ENCODE measurements at regions not wholly inside any gene's neighbourhood (a gene's known extent, or its start where the extent isn't known, plus 50 kb on each side); places are given as distances from the start of the nearest gene placed in this dataset.

DNA sequence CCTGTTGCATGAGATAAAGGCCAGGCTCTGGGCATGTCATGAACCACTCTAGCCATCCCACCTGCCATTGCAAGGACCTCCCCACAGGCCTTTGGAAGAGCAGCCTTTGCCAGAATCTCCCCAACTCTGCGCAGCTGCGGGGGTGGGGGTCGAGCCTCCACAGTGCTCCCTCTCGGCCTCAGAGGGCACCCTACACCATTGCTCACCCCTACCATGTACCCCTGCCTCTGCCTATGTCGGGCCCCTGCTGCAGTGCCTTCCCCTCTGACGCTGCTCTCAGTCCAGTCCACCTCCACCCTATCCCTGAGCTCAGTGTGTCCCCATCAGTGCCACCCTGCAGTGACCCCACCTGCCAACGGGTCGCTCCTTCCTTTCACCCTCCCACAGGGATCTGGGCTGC is 679.7 kb upstream of the RAB6C start:
- POLR2A ChIA-PET = no interaction called here
- FAIRE-seq = no peak
- BruUV-seq (replicated peaks) = no TSS peak
- no peak for TF ChIP-seq HNRNPK (IDR thresholded peaks at IDR 0.05; ENCODE audit: low read depth, low read length, poor library complexity, severe bottlenecking)
- TF ChIP-seq, protein P1, sequence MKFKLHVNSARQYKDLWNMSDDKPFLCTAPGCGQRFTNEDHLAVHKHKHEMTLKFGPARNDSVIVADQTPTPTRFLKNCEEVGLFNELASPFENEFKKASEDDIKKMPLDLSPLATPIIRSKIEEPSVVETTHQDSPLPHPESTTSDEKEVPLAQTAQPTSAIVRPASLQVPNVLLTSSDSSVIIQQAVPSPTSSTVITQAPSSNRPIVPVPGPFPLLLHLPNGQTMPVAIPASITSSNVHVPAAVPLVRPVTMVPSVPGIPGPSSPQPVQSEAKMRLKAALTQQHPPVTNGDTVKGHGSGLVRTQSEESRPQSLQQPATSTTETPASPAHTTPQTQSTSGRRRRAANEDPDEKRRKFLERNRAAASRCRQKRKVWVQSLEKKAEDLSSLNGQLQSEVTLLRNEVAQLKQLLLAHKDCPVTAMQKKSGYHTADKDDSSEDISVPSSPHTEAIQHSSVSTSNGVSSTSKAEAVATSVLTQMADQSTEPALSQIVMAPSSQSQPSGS (CRISPR knock-in tag; IDR thresholded peaks at IDR 0.05) = no peak
- no peak for TF ChIP-seq ZSCAN9 (CRISPR knock-in tag; IDR thresholded peaks at IDR 0.05; ENCODE audit: borderline replicate concordance)
- TF ChIP-seq NFIB (CRISPR knock-in tag; IDR thresholded peaks at IDR 0.05; ENCODE audit: borderline replicate concordance) = no peak
- TF ChIP-seq ZFP36L2 (CRISPR knock-in tag; IDR thresholded peaks at IDR 0.05) = no peak
- TF ChIP-seq, protein P2, sequence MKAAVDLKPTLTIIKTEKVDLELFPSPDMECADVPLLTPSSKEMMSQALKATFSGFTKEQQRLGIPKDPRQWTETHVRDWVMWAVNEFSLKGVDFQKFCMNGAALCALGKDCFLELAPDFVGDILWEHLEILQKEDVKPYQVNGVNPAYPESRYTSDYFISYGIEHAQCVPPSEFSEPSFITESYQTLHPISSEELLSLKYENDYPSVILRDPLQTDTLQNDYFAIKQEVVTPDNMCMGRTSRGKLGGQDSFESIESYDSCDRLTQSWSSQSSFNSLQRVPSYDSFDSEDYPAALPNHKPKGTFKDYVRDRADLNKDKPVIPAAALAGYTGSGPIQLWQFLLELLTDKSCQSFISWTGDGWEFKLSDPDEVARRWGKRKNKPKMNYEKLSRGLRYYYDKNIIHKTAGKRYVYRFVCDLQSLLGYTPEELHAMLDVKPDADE (CRISPR knock-in tag; IDR thresholded peaks at IDR 0.05) = no peak
- TF ChIP-seq, protein P3, sequence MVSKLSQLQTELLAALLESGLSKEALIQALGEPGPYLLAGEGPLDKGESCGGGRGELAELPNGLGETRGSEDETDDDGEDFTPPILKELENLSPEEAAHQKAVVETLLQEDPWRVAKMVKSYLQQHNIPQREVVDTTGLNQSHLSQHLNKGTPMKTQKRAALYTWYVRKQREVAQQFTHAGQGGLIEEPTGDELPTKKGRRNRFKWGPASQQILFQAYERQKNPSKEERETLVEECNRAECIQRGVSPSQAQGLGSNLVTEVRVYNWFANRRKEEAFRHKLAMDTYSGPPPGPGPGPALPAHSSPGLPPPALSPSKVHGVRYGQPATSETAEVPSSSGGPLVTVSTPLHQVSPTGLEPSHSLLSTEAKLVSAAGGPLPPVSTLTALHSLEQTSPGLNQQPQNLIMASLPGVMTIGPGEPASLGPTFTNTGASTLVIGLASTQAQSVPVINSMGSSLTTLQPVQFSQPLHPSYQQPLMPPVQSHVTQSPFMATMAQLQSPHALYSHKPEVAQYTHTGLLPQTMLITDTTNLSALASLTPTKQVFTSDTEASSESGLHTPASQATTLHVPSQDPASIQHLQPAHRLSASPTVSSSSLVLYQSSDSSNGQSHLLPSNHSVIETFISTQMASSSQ (IDR thresholded peaks at IDR 0.05; ENCODE audit: low read depth) = no peak
- TF ChIP-seq, protein P3 (CRISPR knock-in tag; IDR thresholded peaks at IDR 0.05; ENCODE audit: borderline replicate concordance) = no peak
- TF ChIP-seq, protein P4, sequence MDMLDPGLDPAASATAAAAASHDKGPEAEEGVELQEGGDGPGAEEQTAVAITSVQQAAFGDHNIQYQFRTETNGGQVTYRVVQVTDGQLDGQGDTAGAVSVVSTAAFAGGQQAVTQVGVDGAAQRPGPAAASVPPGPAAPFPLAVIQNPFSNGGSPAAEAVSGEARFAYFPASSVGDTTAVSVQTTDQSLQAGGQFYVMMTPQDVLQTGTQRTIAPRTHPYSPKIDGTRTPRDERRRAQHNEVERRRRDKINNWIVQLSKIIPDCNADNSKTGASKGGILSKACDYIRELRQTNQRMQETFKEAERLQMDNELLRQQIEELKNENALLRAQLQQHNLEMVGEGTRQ (IDR thresholded peaks at IDR 0.05; ENCODE audit: low read depth, low read length) = no peak
- TF ChIP-seq, protein P4 (CRISPR knock-in tag; IDR thresholded peaks at IDR 0.05; ENCODE audit: borderline replicate concordance) = no peak
- no peak for TF ChIP-seq SNAI1 (CRISPR knock-in tag; IDR thresholded peaks at IDR 0.05; ENCODE audit: borderline replicate concordance)
- TF ChIP-seq, protein P5, sequence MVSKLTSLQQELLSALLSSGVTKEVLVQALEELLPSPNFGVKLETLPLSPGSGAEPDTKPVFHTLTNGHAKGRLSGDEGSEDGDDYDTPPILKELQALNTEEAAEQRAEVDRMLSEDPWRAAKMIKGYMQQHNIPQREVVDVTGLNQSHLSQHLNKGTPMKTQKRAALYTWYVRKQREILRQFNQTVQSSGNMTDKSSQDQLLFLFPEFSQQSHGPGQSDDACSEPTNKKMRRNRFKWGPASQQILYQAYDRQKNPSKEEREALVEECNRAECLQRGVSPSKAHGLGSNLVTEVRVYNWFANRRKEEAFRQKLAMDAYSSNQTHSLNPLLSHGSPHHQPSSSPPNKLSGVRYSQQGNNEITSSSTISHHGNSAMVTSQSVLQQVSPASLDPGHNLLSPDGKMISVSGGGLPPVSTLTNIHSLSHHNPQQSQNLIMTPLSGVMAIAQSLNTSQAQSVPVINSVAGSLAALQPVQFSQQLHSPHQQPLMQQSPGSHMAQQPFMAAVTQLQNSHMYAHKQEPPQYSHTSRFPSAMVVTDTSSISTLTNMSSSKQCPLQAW (CRISPR knock-in tag; IDR thresholded peaks at IDR 0.05) = no peak
- no peak for TF ChIP-seq MAFK (conservative IDR thresholded peaks at IDR 0.05 in 1 of 2, IDR thresholded peaks at IDR 0.05 in 1 of 2; ENCODE audit: low read length in 2 of 2)
- no peak for TF ChIP-seq MXD4 (CRISPR knock-in tag; IDR thresholded peaks at IDR 0.05)
- TF ChIP-seq PHF5A (CRISPR knock-in tag; IDR thresholded peaks at IDR 0.05; ENCODE audit: low read depth, unreplicated experiment) = no peak

More for the DNA sequence above, 679.7 kb upstream of the RAB6C start:
- peaks cover 3 to 36% of the 10 kb centered on the region in 2 experiments; a peak in 2 of 5 replicates for H3K27me3 ChIP-seq (ENCODE audit: control insufficient read depth in 1 of 2, insufficient read depth in 2 of 2, low read length in 2 of 2)
- CTCF ChIA-PET (ENCODE audit: low intra/inter-chr PET ratio, low total read pairs) = no interaction called here
- in situ Hi-C loops (cut with HindIII; ENCODE audit: extremely low pct_ligation_motif_present, low pct_unique_long_range_greater_than_20kb) = no loop called here
- intact Hi-C loops (cut with micrococcal nuclease; ENCODE audit: unreplicated experiment) = no loop called here
- H3K9ac ChIP-seq (ENCODE audit: insufficient read depth, low read depth, low read length) = no peak overlapping the region
- ATAC-seq (no peak; the same call in 2 of the 3 replicates), DNase-seq (ENCODE audit: low spot score) (no peak)
- no peaks in the 10 kb centered on the region for H4K20me1 ChIP-seq (ENCODE audit: insufficient read depth, low read length)
- H3K27ac ChIP-seq (ENCODE audit: extremely low read length, insufficient read depth, low read length) = no peak overlapping the region
- no peaks in the 10 kb centered on the region for H3K79me2 ChIP-seq (ENCODE audit: insufficient read depth, low read length)
- no peak overlapping the region for H3K4me2 ChIP-seq (ENCODE audit: low read depth, low read length)
- H3K4me3 ChIP-seq (replicated peaks in 1 of 3; ENCODE audit: insufficient read depth in 1 of 3, low read depth in 2 of 3, low read length in 3 of 3) = no peak overlapping the region
- no peaks in the 10 kb centered on the region for H3K4me1 ChIP-seq (ENCODE audit: insufficient read depth, low read length)
- no peaks in the 10 kb centered on the region for H3K36me3 ChIP-seq (replicated peaks in 1 of 2; ENCODE audit: control insufficient read depth in 1 of 2, insufficient read depth in 2 of 2, low read length in 2 of 2)
- no peaks in the 10 kb centered on the region for H3K9me3 ChIP-seq (ENCODE audit: low read length)
- WGBS (ENCODE audit: low lambda C conversion rate) = 13% methylated on average over 7 of the region's 8 CpGs
- H2AFZ ChIP-seq (ENCODE audit: low read length) = no peak overlapping the region
